H1 (cell line): ENCODE measurements at regions not wholly inside any gene's neighbourhood (a gene's known extent, or its start where the extent isn't known, plus 50 kb on each side); places are given as distances from the start of the nearest gene placed in this dataset.

ENCODE experiments used
- CTCF ChIA-PET: fragments of 300-600 bp; sonication (Branson Sonifier 250); formaldehyde crosslinking; loops from one replicate; lab custom pipeline; 2021; ENCODE audit not compliant: partially characterized antibody; lab: Charles Lee
- POLR2A ChIA-PET: fragments of 300-600 bp; sonication (Branson Sonifier 250); formaldehyde crosslinking; loops from one replicate; lab custom pipeline; 2021; ENCODE audit warnings: inconsistent platforms; ENCODE audit not compliant: partially characterized antibody; lab: Charles Lee
- DNase-seq, 2 experiments: peaks; one replicate each; pipeline versions ENCODE4 v3.0.0 to v3.0.0-alpha.2; 2010 to 2022; ENCODE audit warnings: low spot score in 2 of 2, low read depth in 1 of 2, mixed read lengths in 1 of 2
- FAIRE-seq: peaks from 2 replicates; lab custom pipeline; 2011; peaks lifted over from hg19 to GRCh38; lab: Jason Lieb, UNC
- H2AFZ ChIP-seq: 2 replicates; pipeline ENCODE4 v1.8.1; 2012; ENCODE audit warnings: low read length, inconsistent platforms
- H2AK5ac ChIP-seq: 2 replicates; pipeline ENCODE4 v1.6.1; 2013; ENCODE audit warnings: low read depth, low read length
- H2BK120ac ChIP-seq: replicated peaks from 2 replicates; pipeline ENCODE3; 2013; ENCODE audit warnings: low read depth, low read length, inconsistent platforms
- H2BK12ac ChIP-seq: 2 replicates; pipeline ENCODE4 v1.6.1; 2013; ENCODE audit warnings: low read depth, low read length
- H2BK15ac ChIP-seq: 2 replicates; pipeline ENCODE4 v1.6.1; 2013; ENCODE audit warnings: low read length
- H2BK20ac ChIP-seq: 2 replicates; pipeline ENCODE4 v1.6.1; 2013; ENCODE audit warnings: low read length
- H2BK5ac ChIP-seq: 2 replicates; pipeline ENCODE4 v1.6.1; 2013; ENCODE audit warnings: low read depth, low read length
- H3K14ac ChIP-seq: 2 replicates; pipeline ENCODE4 v1.6.1; 2013; ENCODE audit warnings: inconsistent platforms; ENCODE audit not compliant: insufficient read length
- H3K18ac ChIP-seq: 2 replicates; pipeline ENCODE4 v1.6.1; 2013; ENCODE audit warnings: low read length; ENCODE audit errors: extremely low read depth
- H3K23ac ChIP-seq: 2 replicates; pipeline ENCODE4 v1.6.1; 2013; ENCODE audit warnings: inconsistent platforms; ENCODE audit not compliant: insufficient read length
- H3K23me2 ChIP-seq: 2 replicates; pipeline ENCODE4 v1.6.1; 2013; ENCODE audit warnings: low read depth, low read length
- H3K27ac ChIP-seq: 2 replicates; pipeline ENCODE4 v1.6.1; 2011; ENCODE audit warnings: low read depth, low read length, inconsistent platforms
- H3K27me3 ChIP-seq, 4 experiments: replicated peaks in 1 of 4; 1 replicate in 1 of 4; 2 replicates in 3 of 4; pipeline versions ENCODE4 v1.6.1 to v1.8.1; 2011 to 2013; ENCODE audit warnings: low read length in 3 of 4, mild to moderate bottlenecking in 3 of 4, inconsistent platforms in 2 of 4, mixed read lengths in 2 of 4, moderate library complexity in 1 of 4; ENCODE audit not compliant: control insufficient read depth in 3 of 4, insufficient read depth in 3 of 4; ENCODE audit errors: extremely low read depth in 1 of 4
- H3K36me3 ChIP-seq, 4 experiments: 2 replicates each; pipeline versions ENCODE4 v1.6.1 to v1.8.1; 2011 to 2013; ENCODE audit warnings: mild to moderate bottlenecking in 4 of 4, low read length in 3 of 4, moderate library complexity in 2 of 4, control low read depth in 1 of 4, inconsistent platforms in 1 of 4; ENCODE audit not compliant: insufficient read depth in 4 of 4, control insufficient read depth in 2 of 4
- H3K4ac ChIP-seq: replicated peaks from 2 replicates; pipeline ENCODE3; 2013; ENCODE audit warnings: low read length, low read depth, mixed read lengths, inconsistent platforms; ENCODE audit not compliant: insufficient read length
- H3K4me1 ChIP-seq, 4 experiments: replicated peaks in 1 of 4; 1 replicate in 1 of 4; 2 replicates in 3 of 4; pipeline versions ENCODE4 v1.6.1 to v1.8.1; 2011 to 2013; ENCODE audit warnings: low read length in 3 of 4, inconsistent platforms in 2 of 4, mixed read lengths in 1 of 4; ENCODE audit not compliant: insufficient read depth in 4 of 4, control insufficient read depth in 3 of 4
- H3K4me2 ChIP-seq, 2 experiments: 2 replicates each; pipeline versions ENCODE4 v1.6.1 to v1.8.1; 2011 to 2013; ENCODE audit warnings: low read depth in 2 of 2, low read length in 2 of 2, control low read depth in 1 of 2, inconsistent platforms in 1 of 2, mild to moderate bottlenecking in 1 of 2; ENCODE audit not compliant: insufficient read depth in 1 of 2
- H3K4me3 ChIP-seq, 4 experiments: fragments of 200-600, 300-600 bp in 1 of 4; sonication (generic), shearing (Covaris generic), sonication (Bioruptor Twin) in 1 of 4; 2 replicates each; pipeline versions ENCODE4 v1.5.1 to v1.8.1; 2011 to 2016; ENCODE audit warnings: low read length in 4 of 4, low read depth in 3 of 4, control low read depth in 2 of 4, inconsistent platforms in 2 of 4, mild to moderate bottlenecking in 2 of 4, mixed read lengths in 1 of 4, moderate library complexity in 1 of 4; ENCODE audit not compliant: insufficient read depth in 2 of 4; ENCODE audit errors: extremely low read depth in 1 of 4
- H3K56ac ChIP-seq: replicated peaks from 2 replicates; pipeline ENCODE3; 2013; ENCODE audit warnings: low read depth, mild to moderate bottlenecking, mixed read lengths, low read length, inconsistent platforms; ENCODE audit not compliant: insufficient read length
- H3K79me1 ChIP-seq: 2 replicates; pipeline ENCODE4 v1.6.1; 2013; ENCODE audit warnings: low read depth, low read length, control low read depth
- H3K79me2 ChIP-seq, 2 experiments: 2 replicates each; pipeline versions ENCODE4 v1.6.1 to v1.8.1; 2012 to 2013; ENCODE audit warnings: low read length in 2 of 2, mild to moderate bottlenecking in 2 of 2, inconsistent platforms in 1 of 2; ENCODE audit not compliant: insufficient read depth in 2 of 2, control insufficient read depth in 1 of 2
- H3K9ac ChIP-seq, 4 experiments: replicated peaks in 1 of 4; 1 replicate in 1 of 4; 2 replicates in 3 of 4; pipeline versions ENCODE4 v1.6.1 to v1.8.1; 2011 to 2013; ENCODE audit warnings: low read depth in 3 of 4, low read length in 3 of 4, control low read depth in 2 of 4, mild to moderate bottlenecking in 2 of 4, moderate library complexity in 2 of 4, inconsistent platforms in 1 of 4; ENCODE audit errors: extremely low read depth in 1 of 4
- H3K9me3 ChIP-seq, 2 experiments: 2 replicates each; pipeline versions ENCODE4 v1.6.1 to v1.8.1; 2012 to 2013; ENCODE audit warnings: mild to moderate bottlenecking in 2 of 2, moderate library complexity in 2 of 2, control low read depth in 1 of 2, inconsistent platforms in 1 of 2, low read depth in 1 of 2, low read length in 1 of 2, mixed read lengths in 1 of 2; ENCODE audit not compliant: insufficient read depth in 2 of 2
- H4K20me1 ChIP-seq, 2 experiments: replicated peaks in 1 of 2; 2 replicates each; pipeline versions ENCODE3 to v1.8.1; 2011 to 2013; ENCODE audit warnings: inconsistent platforms in 2 of 2, low read length in 2 of 2, mild to moderate bottlenecking in 1 of 2; ENCODE audit not compliant: insufficient read depth in 2 of 2, control insufficient read depth in 1 of 2
- H4K5ac ChIP-seq: 2 replicates; pipeline ENCODE4 v1.6.1; 2013; ENCODE audit warnings: low read length, low read depth, mixed read lengths, inconsistent platforms; ENCODE audit not compliant: insufficient read length
- H4K8ac ChIP-seq: 2 replicates; pipeline ENCODE4 v1.8.0; 2013; ENCODE audit warnings: mild to moderate bottlenecking, moderate library complexity, low read length, inconsistent platforms; ENCODE audit not compliant: insufficient read depth; ENCODE audit errors: extremely low read depth
- H4K91ac ChIP-seq: replicated peaks from 2 replicates; pipeline ENCODE3; 2013; ENCODE audit warnings: low read length, mixed read lengths, inconsistent platforms; ENCODE audit not compliant: insufficient read length
- CREB1 ChIP-seq: IDR thresholded peaks from 2 replicates; pipeline ENCODE4 v1.6.1; 2012; ENCODE audit warnings: inconsistent platforms
- GTF2F1 ChIP-seq: IDR thresholded peaks from 2 replicates; pipeline ENCODE4 v1.6.1; 2012; ENCODE audit warnings: low read depth, low read length, improper control_type of control experiment, borderline replicate concordance
- HDAC2 ChIP-seq, 2 experiments: fragments of 300-600 bp in 1 of 2; sonication (generic) in 1 of 2; IDR thresholded peaks; 2 replicates each; pipeline ENCODE4 v1.6.1; 2011 to 2012; ENCODE audit warnings: low read depth in 2 of 2, low read length in 2 of 2, mild to moderate bottlenecking in 2 of 2, moderate library complexity in 2 of 2, borderline replicate concordance in 1 of 2, inconsistent platforms in 1 of 2
- JUND ChIP-seq: IDR thresholded peaks from 2 replicates; pipeline ENCODE4 v1.6.1; 2011; ENCODE audit warnings: mild to moderate bottlenecking, improper control_type of control experiment, low read length
- KDM4A ChIP-seq: IDR thresholded peaks from one replicate; pipeline ENCODE4 v1.7.1; 2012; ENCODE audit warnings: low read depth, mild to moderate bottlenecking, moderate library complexity, low read length, inconsistent platforms; ENCODE audit not compliant: severe bottlenecking
- KDM5A ChIP-seq: fragments of 200-600 bp; IDR thresholded peaks from 2 replicates; pipeline ENCODE4 v1.7.1; 2012; ENCODE audit warnings: mild to moderate bottlenecking, low read length, inconsistent platforms, mixed read lengths
- POU5F1 ChIP-seq: IDR thresholded peaks from 2 replicates; pipeline ENCODE4 v1.6.1; 2011; ENCODE audit warnings: low read depth, mild to moderate bottlenecking, low read length, moderate library complexity
- RAD21 ChIP-seq, 2 experiments: IDR thresholded peaks in 1 of 2; conservative IDR thresholded peaks in 1 of 2; 2 replicates each; pipeline ENCODE4 v1.6.1; 2011; ENCODE audit warnings: low read depth in 2 of 2, low read length in 2 of 2, improper control_type of control experiment in 1 of 2, inconsistent platforms in 1 of 2, mild to moderate bottlenecking in 1 of 2, moderate library complexity in 1 of 2
- SP1 ChIP-seq: IDR thresholded peaks from 2 replicates; pipeline ENCODE4 v1.6.1; 2011; ENCODE audit warnings: low read depth, low read length
- SP4 ChIP-seq: IDR thresholded peaks from 2 replicates; pipeline ENCODE4 v1.6.1; 2012; ENCODE audit warnings: low read length, inconsistent platforms
- SUZ12 ChIP-seq: fragments of 200-600 bp; sonication (generic); IDR thresholded peaks from 2 replicates; pipeline ENCODE4 v1.6.1; 2012; ENCODE audit warnings: mild to moderate bottlenecking, inconsistent platforms, low read length, moderate library complexity, mixed read lengths
- TBP ChIP-seq: IDR thresholded peaks from 2 replicates; pipeline ENCODE4 v1.6.1; 2011; ENCODE audit warnings: low read depth, low read length, improper control_type of control experiment
- WGBS, 2 experiments: shearing (Covaris generic) in 1 of 2; methylation state at CpG; one replicate each; pipeline versions ENCODE4 v1.1.6 to v1.1.7; 2013 to 2015; ENCODE audit warnings: low lambda C conversion rate in 2 of 2, mixed read lengths in 2 of 2, inconsistent platforms in 1 of 2, low coverage in 1 of 2, missing lambda C conversion rate in 1 of 2; ENCODE audit not compliant: insufficient replicate concordance in 2 of 2, insufficient coverage in 1 of 2, insufficient read length in 1 of 2; ENCODE audit errors: extremely low coverage in 1 of 2, missing lambda C conversion rate in 1 of 2; 5-methylcytosine and 5-hydroxymethylcytosine counted together
- TF ChIP-seq, protein P1 (sequence below): IDR thresholded peaks from 2 replicates; pipeline ENCODE4 v1.6.1; 2011; ENCODE audit warnings: low read depth, mild to moderate bottlenecking, low read length; ENCODE audit not compliant: insufficient read depth
- TF ChIP-seq, protein P2 (sequence below): IDR thresholded peaks from 2 replicates; pipeline ENCODE4 v1.6.1; 2012; ENCODE audit warnings: inconsistent platforms

DNA sequence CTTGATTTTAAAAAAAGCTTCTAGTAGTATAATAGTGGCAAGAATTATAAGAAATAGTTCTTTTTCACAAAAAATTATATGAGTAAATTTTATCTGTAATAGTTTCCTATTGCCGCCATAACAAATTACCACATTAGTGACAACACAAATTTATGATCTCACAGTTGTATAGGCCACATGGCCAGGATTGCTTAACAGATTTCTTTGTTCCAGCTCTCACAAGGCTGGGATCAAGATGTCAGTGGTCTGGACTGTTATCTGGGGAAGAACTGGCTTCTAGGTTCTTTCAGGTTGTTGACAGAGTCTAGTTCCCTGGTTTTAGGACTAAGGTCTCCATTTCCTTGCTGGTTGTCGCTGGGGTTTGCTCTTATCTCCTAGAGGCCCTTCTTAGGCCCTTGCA is 236.4 kb downstream of the USP25 start:
- 92% methylated on average over 2 of the region's 2 CpGs; no CpG with 5 or more reads in 1 of the 2 experiments for WGBS, 2 experiments
- no peak for TF ChIP-seq GTF2F1
- no peak for TF ChIP-seq TBP
- TF ChIP-seq, protein P1, sequence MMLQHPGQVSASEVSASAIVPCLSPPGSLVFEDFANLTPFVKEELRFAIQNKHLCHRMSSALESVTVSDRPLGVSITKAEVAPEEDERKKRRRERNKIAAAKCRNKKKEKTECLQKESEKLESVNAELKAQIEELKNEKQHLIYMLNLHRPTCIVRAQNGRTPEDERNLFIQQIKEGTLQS = no peak
- TF ChIP-seq, protein P2, sequence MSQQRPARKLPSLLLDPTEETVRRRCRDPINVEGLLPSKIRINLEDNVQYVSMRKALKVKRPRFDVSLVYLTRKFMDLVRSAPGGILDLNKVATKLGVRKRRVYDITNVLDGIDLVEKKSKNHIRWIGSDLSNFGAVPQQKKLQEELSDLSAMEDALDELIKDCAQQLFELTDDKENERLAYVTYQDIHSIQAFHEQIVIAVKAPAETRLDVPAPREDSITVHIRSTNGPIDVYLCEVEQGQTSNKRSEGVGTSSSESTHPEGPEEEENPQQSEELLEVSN = no peak
- no peak for TF ChIP-seq CREB1
- TF ChIP-seq HDAC2 (IDR thresholded peaks at IDR 0.05; ENCODE audit: borderline replicate concordance in 1 of 2, low read depth in 2 of 2, low read length in 2 of 2) = no peak
- no peak for TF ChIP-seq RAD21 (IDR thresholded peaks at IDR 0.05 in 1 of 2, conservative IDR thresholded peaks at IDR 0.05 in 1 of 2; ENCODE audit: low read depth in 2 of 2, low read length in 2 of 2)
- TF ChIP-seq SUZ12 = no peak
- no peak for TF ChIP-seq SP4
- TF ChIP-seq POU5F1 = no peak
- no peak for TF ChIP-seq JUND
- TF ChIP-seq KDM5A = no peak
- no peak for TF ChIP-seq SP1
- TF ChIP-seq KDM4A = no peak

More for the DNA sequence above, 236.4 kb downstream of the USP25 start:
- Histone ChIP-seq H2BK5ac (no peak overlapping the region), H3K9me3 (no peaks in the 10 kb centered on the region), H2AK5ac (no peak overlapping the region), H3K4me2 (no peak overlapping the region), H3K56ac (no peak overlapping the region), H3K27me3 (no peaks in the 10 kb centered on the region), H2BK120ac (no peak overlapping the region), H3K27ac (no peak overlapping the region), H3K4me3 (no peak overlapping the region), H3K18ac (no peak overlapping the region), H3K9ac (no peak overlapping the region), H3K23ac (no peak overlapping the region), H2BK20ac (no peak overlapping the region), H4K5ac (no peak overlapping the region), H4K91ac (no peak overlapping the region), H2BK12ac (no peak overlapping the region), H4K8ac (no peak overlapping the region), H2BK15ac (no peak overlapping the region), H3K36me3 (no peaks in the 10 kb centered on the region), H3K79me2 (no peaks in the 10 kb centered on the region), H3K79me1 (no peaks in the 10 kb centered on the region), H3K14ac (no peak overlapping the region), H4K20me1 (no peaks in the 10 kb centered on the region), H3K4ac (no peak overlapping the region), H3K4me1 (no peaks in the 10 kb centered on the region), H2AFZ (no peak overlapping the region), H3K23me2 (no peaks in the 10 kb centered on the region)
- no peak for FAIRE-seq
- ChIA-PET POLR2A (no interaction called here), CTCF (interaction anchor here (1.9 kb wide), 1 partner anchor 10 kb away, joined by 6 read pairs; no protein-coding TSS in a partner anchor)
- no peak for DNase-seq
